Heart right ventricle (tissue), 16 donors: ENCODE measurements at regions not wholly inside any gene's neighbourhood (a gene's known extent, or its start where the extent isn't known, plus 50 kb on each side); places are given as distances from the start of the nearest gene placed in this dataset.

Experiments
- ATAC-seq, 8 donors: fragments of 200-7000 bp; cut with Tn5 transposase; one replicate each; pipeline ENCODE4 v1.9.1; 2020; ENCODE audit warnings: mild to moderate bottlenecking in 8 of 8, moderate library complexity in 8 of 8, moderate number of reproducible peaks in 1 of 8
- DNase-seq, 2 donors: peaks; one replicate each; pipeline ENCODE4 v3.0.0-alpha.2; 2020
- H3K27ac ChIP-seq, 10 donors: fragments of 200-600 bp; sonication (generic) in 2 of 10; one replicate each; pipeline versions ENCODE4 v1.5.0 to v1.8.0; 2020 to 2022; ENCODE audit warnings: mild to moderate bottlenecking in 3 of 10
- H3K27me3 ChIP-seq, 7 donors: fragments of 200-600 bp; one replicate each; pipeline ENCODE4 v1.8.0; 2021 to 2022; ENCODE audit warnings: mild to moderate bottlenecking in 2 of 7
- H3K36me3 ChIP-seq, 9 donors: fragments of 200-600 bp; sonication (generic) in 1 of 9; one replicate each; pipeline versions ENCODE4 v1.5.0 to v1.8.0; 2020 to 2022; ENCODE audit warnings: mild to moderate bottlenecking in 2 of 9
- H3K4me1 ChIP-seq, 9 donors: fragments of 200-600 bp; sonication (generic) in 1 of 9; one replicate each; pipeline versions ENCODE4 v1.5.0 to v1.8.0; 2020 to 2022; ENCODE audit warnings: mild to moderate bottlenecking in 4 of 9
- H3K4me3 ChIP-seq, 10 donors: fragments of 200-600 bp; sonication (generic) in 2 of 10; one replicate each; pipeline versions ENCODE4 v1.5.0 to v1.8.0; 2020 to 2022; ENCODE audit warnings: mild to moderate bottlenecking in 7 of 10, moderate library complexity in 2 of 10
- H3K9me3 ChIP-seq, 11 donors: fragments of 200-600 bp in 10 of 11; sonication (generic) in 2 of 11; one replicate each; pipeline versions ENCODE4 v1.5.0 to v1.8.0; 2013 to 2022; ENCODE audit warnings: mild to moderate bottlenecking in 2 of 11, control low read depth in 1 of 11, moderate library complexity in 1 of 11
- WGBS, 2 donors: extraction: QIAGEN DNeasy Blood & Tissue Kit; methylation state at CpG; one replicate each; pipeline ENCODE4 v1.1.7; 2013; ENCODE audit warnings: inconsistent platforms in 1 of 2; 5-methylcytosine and 5-hydroxymethylcytosine counted together
- intact Hi-C, 10 donors: fragments of 100-400 bp; cut with DNase I; formaldehyde crosslinking; loops; one replicate each; pipeline versions ENCODE4 v1.11.1 to v1.14.2; 2022
- TF ChIP-seq, protein P1 (sequence below), 9 donors: fragments of 200-600 bp; sonication (generic) in 2 of 9; IDR thresholded peaks; one replicate each; pipeline versions ENCODE4 v1.5.0 to v1.8.0; 2021 to 2022; ENCODE audit warnings: antibody characterized with exemption in 9 of 9, mild to moderate bottlenecking in 5 of 9, moderate library complexity in 1 of 9
- donor health status: Arrhythmogenic right ventricular cardiomyopathy.
- donor health status: ischemic (EF 13 %, LVEDD 7.1; RV severe dilation, severe dysfunction).
- donor health status: healthy with polysubstance abuse.
- donor health status: DM: no; HTN: yes; CAD: no.
- donor health status: DM: no; HTN: no; CAD: no.
- donor health status: ischemic (EF 25% LVEDD 6.9; RV normal size, moderate dysfunction).
- donor health status: ischemic (EF 25% LVEDD 5.7; RV mildly dilated, moderate dysfunction).
- donor health status: healthy.
- donor health status: DM: yes; HTN: yes; CAD: no.
- donor health status: Ischemic cardiomyopathy.
- donor health status: ischemic (EF 35%, LVEDD 5.7; RV mildly dilated, moderate dysfunction).
- donor health status: nonischemic (EF 11% LVEDD 7.7; RV severe dilation, severe dysfunction).
- donor health status: DM: yes; HTN: yes; CAD: no.
- donor health status: PGD.
- donor health status: ischemic (EF 29% LVEDD 5.4; RV normal size, mild dysfunction).
- donor health status: nonischemic (EF 23%, LVEDD 6.1; RV moderate dilation, normal function).

DNA sequence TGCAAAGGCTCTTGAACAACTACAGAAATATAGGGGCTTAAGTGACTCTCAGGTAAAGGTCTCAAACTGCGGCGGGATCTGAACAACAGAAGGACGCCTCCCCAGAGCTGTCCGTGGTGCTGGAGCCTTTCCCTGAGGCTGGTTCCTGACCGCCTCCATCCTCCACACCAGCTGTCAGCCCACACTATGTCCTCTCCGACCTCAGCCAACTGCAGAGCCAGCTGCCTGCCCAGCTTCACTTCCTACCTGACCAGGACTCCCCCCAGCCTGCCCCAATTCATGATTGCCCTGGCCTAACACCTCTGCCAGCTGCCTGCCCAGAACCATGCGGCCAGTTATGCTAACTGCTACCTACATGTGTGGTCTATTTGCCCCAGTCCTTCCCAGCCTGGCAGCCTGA lies 63.6 kb upstream of the ZC3H12A start:
- TF ChIP-seq, protein P1, sequence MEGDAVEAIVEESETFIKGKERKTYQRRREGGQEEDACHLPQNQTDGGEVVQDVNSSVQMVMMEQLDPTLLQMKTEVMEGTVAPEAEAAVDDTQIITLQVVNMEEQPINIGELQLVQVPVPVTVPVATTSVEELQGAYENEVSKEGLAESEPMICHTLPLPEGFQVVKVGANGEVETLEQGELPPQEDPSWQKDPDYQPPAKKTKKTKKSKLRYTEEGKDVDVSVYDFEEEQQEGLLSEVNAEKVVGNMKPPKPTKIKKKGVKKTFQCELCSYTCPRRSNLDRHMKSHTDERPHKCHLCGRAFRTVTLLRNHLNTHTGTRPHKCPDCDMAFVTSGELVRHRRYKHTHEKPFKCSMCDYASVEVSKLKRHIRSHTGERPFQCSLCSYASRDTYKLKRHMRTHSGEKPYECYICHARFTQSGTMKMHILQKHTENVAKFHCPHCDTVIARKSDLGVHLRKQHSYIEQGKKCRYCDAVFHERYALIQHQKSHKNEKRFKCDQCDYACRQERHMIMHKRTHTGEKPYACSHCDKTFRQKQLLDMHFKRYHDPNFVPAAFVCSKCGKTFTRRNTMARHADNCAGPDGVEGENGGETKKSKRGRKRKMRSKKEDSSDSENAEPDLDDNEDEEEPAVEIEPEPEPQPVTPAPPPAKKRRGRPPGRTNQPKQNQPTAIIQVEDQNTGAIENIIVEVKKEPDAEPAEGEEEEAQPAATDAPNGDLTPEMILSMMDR (IDR thresholded peaks at IDR 0.05), result no peak
- Histone ChIP-seq H3K4me3 (no peak overlapping the region), H3K36me3 (no peaks in the 10 kb centered on the region), H3K9me3 (peaks cover 0 to 8% (median 0%) of the 10 kb centered on the region in 11 donors), H3K27me3 (peaks cover 0 to 47% (median 19%) of the 10 kb centered on the region in 7 donors), H3K4me1 (no peaks in the 10 kb centered on the region), H3K27ac (no peak overlapping the region)
- no peak for ATAC-seq
- intact Hi-C loops, result no loop called here
- peak; percentile 13 to 23 for DNase-seq
- WGBS, 2 donors, result 14 to 17% methylated on average over 7 of the region's 7 CpGs

DNA sequence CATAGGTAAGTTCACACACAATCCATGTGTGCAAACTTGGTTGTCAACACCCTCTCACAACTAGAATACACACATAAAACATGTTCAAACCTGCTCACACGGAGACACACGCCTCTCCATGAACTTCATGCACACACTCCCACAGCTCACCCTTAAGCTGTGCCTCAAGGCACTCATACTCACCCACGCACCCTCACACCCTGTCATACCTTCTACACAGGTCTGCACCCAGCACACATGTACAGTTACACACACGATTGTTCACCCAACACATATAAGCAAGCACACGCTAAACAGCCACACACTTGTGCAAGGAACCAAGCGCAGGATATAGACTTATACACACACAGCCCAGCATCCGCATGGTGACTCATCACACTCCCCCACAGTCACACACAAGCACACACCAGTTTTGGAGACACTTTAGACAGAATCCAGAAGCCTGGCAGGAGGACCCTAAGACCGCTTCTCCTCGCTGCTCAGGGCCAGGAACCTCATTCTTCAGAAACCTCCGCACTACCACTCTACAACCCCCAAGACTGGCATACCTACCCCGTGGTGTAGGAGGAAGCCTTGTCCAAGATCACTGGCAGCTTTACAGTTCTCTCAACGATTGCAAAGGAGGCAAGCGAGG lies 58.7 kb upstream of the ZC3H12A start:
- no peak overlapping the region for H3K4me3 ChIP-seq
- peaks cover 0 to 8% (median 0%) of the 10 kb centered on the region in 11 donors for H3K9me3 ChIP-seq
- H3K27ac ChIP-seq, result no peak overlapping the region
- TF ChIP-seq, protein P1 (IDR thresholded peaks at IDR 0.05), result no peak
- DNase-seq (no peak), ATAC-seq (no peak)
- peaks cover 0 to 23% (median 6%) of the 10 kb centered on the region in 7 donors for H3K27me3 ChIP-seq
- no peaks in the 10 kb centered on the region for H3K36me3 ChIP-seq
- no peaks in the 10 kb centered on the region for H3K4me1 ChIP-seq
- intact Hi-C loops, result no loop called here
- 78 to 83% methylated on average over 13 of the region's 13 CpGs for WGBS, 2 donors

DNA sequence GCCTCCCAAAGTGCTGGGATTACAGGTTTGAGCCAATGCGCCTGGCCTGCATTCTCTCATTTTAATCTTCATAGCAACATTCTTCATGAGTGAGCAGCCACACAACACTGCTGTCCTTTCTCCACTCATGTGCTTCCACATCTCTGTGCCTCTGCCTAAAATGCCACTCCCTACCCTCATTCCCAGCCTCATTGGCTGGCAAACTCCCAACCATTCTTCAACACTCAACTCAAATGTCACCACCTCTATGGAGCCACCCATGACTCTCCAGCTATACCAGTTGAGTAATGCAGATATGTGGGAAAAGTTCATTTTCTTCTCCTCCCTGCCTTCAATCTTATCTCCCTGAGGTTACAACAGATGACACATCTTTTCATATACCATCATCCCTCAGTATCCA lies 53.9 kb upstream of the ZC3H12A start:
- TF ChIP-seq, protein P1 (IDR thresholded peaks at IDR 0.05), result no peak
- H3K27ac ChIP-seq, result no peak overlapping the region
- DNase-seq (no peak), ATAC-seq (no peak)
- 17 to 39% methylated on average over 1 of the region's 1 CpG for WGBS, 2 donors
- peaks cover 0 to 3% (median 0%) of the 10 kb centered on the region in 11 donors for H3K9me3 ChIP-seq
- H3K36me3 ChIP-seq, result no peaks in the 10 kb centered on the region
- no peaks in the 10 kb centered on the region for H3K4me1 ChIP-seq
- intact Hi-C loops, result no loop called here
- peaks cover 0 to 25% (median 19%) of the 10 kb centered on the region in 7 donors for H3K27me3 ChIP-seq
- no peak overlapping the region for H3K4me3 ChIP-seq

DNA sequence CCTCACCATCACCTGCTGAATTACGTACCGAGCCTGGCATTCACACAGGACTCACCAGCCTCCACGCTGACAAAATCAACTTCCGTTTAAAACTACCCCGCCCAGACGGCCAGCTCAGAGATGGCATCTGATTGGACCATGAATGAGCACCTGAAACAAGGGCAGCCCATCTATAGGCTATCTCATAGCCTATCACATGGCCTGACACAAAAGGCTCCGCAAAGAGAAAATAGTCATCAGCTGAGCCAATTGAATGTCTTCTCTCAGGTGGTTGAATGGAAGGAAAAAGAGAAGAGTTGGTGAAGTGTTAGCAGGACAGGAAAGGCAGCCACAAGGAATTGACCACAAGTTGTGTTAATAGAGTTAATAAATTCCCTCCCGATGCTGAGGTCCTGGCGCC lies 50.6 kb upstream of the ZC3H12A start:
- no peak for ATAC-seq
- Histone ChIP-seq H3K27me3 (peaks cover 0 to 31% (median 29%) of the 10 kb centered on the region in 7 donors), H3K4me1 (no peaks in the 10 kb centered on the region), H3K9me3 (no peaks in the 10 kb centered on the region), H3K36me3 (no peaks in the 10 kb centered on the region), H3K4me3 (no peak overlapping the region), H3K27ac (no peak overlapping the region)
- TF ChIP-seq, protein P1 (IDR thresholded peaks at IDR 0.05), result no peak
- 81 to 83% methylated on average over 9 of the region's 9 CpGs for WGBS, 2 donors
- intact Hi-C loops, result no loop called here
- no peak for DNase-seq
